ELF-1 (cell line): ENCODE measurements at regions not wholly inside any gene's neighbourhood (a gene's known extent, or its start where the extent isn't known, plus 50 kb on each side); places are given as distances from the start of the nearest gene placed in this dataset.
A peak's percentile ranks its signal among the peaks of the same experiment; 100 is the strongest.

Source experiments
- DNase-seq: peaks from one replicate; pipeline ENCODE4 v3.0.0-alpha.2; 2016; ENCODE audit warnings: low read depth, low spot score

DNA sequence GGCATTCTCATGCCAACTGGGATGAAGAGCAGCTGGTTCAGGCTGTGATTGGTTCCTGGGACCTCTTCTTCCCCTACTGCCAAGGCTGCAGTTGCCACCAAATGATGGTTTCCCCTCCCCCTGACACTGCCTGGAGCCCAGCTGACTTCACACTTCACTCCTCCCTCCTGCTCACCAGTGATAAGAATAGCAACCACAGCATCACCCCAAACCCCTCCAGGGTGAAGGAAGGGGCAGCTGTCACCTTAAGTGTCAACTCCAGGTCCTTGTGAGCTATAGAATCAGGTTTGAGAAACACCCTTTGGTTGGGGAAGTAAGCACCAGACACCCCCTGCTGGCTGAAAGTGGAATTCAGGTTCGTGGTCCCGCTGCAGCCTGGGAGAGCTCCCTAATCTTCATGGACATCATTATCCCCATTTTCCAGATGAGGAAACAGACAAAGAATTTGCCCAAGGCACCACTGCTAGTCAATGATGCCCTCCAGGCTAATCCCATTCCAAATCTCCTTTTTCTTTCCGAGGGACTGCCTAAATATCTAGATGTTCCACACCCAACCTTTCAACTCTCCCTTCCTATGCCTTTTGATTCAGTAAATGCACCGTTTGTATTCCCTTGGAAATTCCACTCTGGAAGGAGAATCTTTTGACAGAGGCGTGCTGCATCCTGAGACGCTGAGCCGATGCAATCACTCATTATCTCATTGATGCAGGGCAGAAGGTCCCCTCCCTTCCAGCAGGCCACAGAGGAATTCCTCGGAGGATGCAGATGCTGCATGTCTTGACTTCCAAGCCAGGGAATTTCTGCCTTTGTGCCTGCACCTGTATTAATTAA is 50.6 kb upstream of the UQCRFS1 start:
- peak; percentile 87 for DNase-seq

GRCh38 chr19:29264897-29265296 is 51.9 kb upstream of the UQCRFS1 start:
- no peak for DNase-seq

DNA sequence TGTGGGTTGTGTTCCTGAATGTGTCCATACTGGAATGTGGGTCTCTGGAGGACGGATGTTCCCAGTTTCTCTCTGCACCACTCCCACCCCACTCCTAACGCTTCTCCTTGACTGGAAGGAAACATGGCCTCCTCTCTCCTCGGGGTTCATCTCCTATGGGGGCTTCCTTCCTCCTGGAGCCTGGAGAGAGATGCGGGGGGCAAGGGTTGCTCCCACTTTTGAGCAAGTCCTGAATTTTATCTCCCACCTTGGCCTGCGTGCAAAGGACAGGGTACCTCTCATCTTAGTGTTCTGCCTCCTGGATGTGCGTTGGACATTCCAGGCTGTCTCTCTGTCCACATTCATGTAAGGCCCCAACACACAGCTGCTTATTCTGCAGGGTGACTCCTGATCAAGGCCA is 52.5 kb upstream of the UQCRFS1 start:
- no peak for DNase-seq

DNA sequence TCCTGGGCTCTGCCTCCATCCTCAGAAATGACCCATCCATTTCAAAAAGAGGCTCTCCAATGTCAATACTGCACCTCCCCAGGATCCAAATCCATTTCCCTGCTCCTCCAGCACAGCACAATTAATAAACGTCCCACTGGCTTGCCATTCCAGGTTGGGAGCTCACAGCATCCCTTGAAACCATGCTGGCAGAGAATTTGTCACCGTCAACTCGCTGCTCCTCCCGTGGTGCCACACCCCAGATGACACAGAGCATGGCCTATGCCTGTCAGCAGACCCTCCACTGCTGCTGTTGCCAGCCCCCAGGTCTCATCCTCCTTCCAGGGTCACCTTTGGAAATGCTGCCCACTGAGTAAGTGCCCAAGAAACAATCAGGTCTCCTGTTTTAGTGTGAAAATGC is 53.0 kb upstream of the UQCRFS1 start:
- DNase-seq: no peak

DNA sequence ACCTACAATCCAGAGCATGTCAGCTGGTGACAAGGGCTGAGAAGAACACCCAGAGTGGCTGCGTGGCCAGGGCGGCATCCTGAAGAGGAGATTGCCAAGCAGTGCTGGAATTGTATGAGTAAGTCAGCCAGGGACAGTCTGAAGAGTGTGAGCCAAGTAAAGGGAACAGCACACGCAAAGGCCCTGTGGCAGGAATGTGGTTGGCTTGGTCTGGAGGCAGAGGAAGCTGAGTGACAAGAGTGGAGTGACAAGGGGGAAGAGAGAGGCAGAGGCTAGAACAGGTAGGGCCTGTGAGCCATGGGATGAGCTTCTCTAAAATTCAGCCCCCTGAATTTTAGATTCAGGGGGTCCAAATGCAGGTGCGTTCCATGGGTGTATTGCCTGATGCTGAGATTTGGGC is 53.7 kb upstream of the UQCRFS1 start:
- DNase-seq: no peak

DNA sequence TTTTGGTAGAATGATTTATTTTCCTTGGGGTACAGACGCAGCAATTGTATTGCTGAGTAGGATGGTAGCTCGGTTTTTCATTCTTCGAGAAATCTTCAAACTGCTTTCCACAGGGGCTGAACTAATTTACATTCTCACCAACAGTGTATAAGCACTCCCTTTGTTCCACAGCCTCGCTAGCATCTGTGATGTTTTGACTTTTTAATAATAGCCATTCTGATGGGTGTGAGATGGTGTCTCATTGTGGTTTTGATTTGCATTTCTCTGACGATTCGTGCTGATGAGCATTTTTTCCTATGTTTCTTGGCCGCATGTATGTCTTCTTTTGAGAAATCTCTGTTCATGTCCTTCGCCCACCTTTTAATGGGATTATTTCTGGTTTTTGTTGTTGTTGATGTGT is 54.8 kb upstream of the UQCRFS1 start:
- no peak for DNase-seq

- DNase-seq: no peak
Observed at GRCh38 chr19:29268103-29268502, 55.2 kb upstream of the UQCRFS1 start.

DNA sequence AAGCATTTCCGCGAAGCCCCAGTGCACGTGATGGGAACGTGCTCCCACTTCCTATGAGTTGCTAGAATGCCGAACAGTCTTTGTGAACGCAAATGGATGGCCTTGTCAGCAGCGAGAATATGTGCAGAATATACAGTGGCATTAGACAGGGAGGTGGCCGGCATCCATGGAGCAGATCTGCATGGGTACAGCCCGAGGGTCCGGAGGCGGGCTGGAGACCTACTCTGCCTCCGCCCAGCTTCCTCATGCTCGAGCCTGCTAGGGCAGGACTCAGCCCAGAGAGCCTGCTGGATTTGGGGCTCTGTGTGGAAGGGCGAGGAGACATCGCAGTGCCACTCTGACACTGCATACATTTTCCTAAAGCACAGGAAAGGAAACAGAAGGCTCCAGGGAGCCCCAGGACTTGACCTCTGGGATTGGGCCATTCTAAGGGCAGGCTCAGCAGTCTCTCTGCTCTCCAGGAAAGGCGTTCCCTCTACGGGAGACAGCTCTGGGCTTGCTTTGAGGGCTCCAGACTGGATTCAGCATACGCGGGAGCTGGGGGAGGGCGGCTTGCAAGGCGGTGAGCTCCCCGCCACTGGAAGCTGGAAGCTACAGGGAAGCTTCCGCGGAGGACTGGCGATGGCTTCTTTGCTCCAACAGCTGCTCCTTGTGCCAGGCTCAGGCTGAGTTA is 55.9 kb upstream of the UQCRFS1 start:
- no peak for DNase-seq

DNA sequence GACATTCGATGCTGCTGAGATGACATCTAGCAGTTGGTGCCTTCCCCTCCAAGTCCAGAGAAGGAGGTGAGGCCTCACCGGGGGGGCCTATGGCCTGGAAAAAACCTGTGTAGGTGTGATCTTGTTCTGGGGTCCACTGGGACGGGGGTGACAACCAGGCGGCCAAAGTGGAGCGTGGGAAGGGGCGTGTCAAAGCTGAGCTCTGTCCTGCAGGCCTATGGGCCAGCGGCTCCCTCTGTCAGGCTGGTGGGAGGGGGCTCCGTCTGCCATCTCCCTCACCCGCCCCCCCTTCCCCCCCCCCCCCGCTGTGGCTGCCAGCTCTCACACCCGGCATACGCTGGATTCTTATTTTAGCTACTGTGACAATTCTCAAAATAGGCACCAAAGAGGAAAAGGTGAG is 56.7 kb upstream of the UQCRFS1 start:
- DNase-seq: no peak

- DNase-seq: no peak
Observed at GRCh38 chr19:29271341-29271740, 58.4 kb upstream of the UQCRFS1 start.

- DNase-seq: no peak
Observed at GRCh38 chr19:29271911-29272310, 59.0 kb upstream of the UQCRFS1 start.

- no peak for DNase-seq
Observed at GRCh38 chr19:29273000-29273640, 60.2 kb upstream of the UQCRFS1 start.

DNA sequence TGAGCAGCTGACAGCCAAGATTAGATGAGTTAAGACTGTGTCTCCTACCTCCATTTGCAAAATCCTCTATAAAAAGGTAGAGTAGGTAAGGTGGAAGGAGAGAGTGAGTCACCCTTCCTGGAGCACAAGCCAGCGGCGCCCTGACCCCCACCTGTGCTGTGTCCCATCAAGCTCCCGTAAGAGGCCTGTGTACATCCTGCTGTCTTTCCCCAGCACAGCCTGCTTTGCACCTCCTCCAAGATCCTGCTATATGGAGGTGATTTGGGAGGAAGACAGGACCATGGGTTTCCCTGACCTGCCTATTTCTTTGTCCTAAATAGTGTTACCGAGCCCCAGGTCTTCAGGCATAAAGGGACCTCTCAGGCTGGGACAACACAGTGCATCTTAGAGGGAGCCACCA is 62.3 kb upstream of the UQCRFS1 start:
- DNase-seq: no peak

DNA sequence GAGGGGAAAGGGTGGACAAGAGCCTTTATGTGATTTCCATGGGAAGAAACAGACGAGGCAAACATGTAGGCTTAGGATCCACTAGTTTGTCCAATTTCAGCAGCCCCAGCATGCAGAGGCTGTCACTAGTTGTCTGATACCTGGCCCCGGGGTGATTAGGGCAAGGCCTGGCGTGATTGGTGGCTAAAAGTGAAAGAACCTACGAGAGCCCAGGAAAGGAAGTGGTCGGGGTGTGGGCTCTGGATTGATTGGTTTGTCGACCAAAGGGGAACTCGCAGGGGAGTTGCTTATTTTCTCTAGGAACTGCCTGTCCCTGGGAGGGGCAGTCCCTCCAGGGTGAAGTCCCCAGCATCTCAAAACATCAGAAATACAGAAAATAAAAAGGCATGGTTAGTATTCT is 64.2 kb upstream of the UQCRFS1 start:
- DNase-seq: peak; percentile 65

DNA sequence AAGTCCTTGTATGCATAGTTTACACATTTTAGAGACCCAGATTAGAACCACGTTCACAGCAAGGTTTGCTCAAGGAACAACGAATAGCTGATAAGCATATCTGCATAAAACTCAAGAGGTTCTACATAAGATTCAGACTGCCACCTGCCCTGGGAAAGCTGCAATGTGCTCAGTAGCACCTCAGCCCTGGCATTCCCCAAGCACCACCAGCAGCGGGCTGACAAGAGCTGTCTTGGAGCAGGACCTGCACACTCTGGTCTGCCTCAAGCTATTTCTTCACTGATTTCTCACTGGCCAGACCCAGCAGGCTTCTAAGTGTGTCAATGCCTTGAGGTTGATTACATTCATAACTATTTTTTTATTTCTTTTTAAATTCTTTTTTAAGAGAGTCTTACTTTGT is 65.8 kb upstream of the UQCRFS1 start:
- DNase-seq: no peak

DNA sequence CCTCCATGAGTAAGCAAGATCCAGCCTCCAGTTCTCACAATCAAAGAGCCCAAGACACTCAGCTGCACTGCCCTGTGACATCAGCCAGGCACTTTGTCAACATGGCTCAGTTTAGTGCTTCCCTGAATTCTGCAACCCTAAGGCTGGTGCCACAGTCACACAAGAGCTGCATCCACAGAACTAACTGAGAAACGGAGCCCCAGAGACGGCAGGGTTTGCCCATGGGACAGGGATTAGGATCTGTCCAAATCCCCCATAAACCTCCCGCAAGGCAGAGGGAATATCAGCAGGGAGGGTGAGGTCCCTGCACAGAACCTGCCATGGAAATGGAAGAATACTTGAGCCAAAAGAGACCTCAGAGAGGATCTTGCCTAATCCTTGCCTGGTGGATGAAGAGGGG is 70.4 kb upstream of the UQCRFS1 start:
- DNase-seq: no peak

- DNase-seq: no peak
Observed at GRCh38 chr19:29285187-29285687, 72.3 kb upstream of the UQCRFS1 start.

DNA sequence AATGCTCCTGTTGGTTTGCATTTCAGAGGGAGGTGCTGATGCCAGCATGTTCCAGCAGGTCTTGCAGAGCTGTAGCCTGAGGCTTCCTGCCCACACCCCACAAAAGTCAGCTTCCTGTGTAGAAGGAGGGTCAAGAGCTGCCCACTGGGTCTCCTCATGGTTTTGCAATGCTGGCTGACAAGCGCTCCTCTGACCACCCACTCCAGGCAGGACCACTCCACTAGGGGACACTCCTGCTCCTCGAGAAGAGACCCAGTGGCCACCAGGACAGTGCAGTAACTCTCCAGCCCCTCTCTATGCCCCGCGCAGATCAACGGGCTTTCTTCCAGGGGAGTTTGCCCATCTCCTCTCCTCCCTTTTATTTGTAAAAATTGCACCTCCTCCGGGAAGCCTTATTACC is 72.9 kb upstream of the UQCRFS1 start:
- peak; percentile 71 for DNase-seq

DNA sequence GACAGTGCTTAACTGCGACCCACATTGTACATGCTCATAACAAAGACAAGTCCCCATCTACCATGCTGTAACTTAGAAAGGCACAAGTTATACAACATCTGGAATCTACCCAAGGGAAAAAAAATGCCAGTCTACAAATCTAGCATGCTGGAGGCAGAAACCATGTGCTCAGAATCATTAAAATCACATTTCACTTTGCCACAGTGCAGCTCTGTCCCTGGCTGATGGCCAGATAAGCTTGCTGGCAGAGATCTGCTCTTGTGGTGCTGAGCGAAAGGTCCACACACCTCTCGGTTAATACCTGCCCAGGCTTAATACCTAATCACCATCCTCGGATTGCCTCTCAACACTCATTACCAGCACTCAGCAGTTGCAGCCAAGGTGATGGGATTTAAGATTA is 74.1 kb upstream of the UQCRFS1 start:
- no peak for DNase-seq

- DNase-seq: no peak
Observed at GRCh38 chr19:29288256-29288655, 75.3 kb upstream of the UQCRFS1 start.

GRCh38 chr19:29289020-29289419 is 76.1 kb upstream of the UQCRFS1 start:
- DNase-seq: no peak

DNA sequence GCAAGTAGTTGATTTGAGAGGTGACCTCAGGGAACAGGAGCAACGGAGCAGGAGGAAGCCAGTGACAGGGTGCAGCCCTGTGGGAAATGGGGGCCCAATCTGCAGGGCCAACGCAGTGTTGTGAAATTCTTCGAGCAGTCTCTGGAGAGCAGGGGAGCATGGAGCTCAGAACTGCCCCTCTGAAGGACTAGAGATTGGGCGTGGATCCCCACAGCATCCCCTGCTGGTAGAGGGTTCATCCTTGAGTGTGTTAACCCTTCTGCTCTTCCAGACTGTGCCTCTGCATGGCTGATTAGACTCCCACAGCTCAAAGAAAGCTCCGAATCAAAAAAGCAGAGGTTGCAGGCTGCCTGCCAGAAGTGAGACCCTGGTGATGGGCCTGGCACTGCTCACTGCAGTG is 77.9 kb upstream of the UQCRFS1 start:
- DNase-seq: no peak

DNA sequence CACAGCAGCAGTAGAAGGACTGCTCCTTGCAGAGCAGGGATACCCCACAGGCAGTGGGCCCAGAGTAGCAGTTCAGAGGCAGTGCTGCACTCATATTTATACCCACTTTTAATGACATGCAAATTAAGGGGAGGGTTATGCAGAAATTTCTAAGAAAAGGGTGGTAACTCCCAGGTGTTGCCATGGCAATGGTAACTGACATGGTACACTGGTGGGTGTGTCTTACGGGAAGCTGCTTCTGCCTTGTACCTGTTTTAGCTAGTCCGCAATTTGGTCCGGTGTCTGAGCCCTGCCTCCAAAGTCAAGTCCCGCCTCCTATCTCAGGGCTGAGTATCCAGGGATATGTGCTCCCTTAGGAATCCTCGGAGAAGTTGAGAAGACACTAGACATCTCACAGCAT is 79.2 kb upstream of the UQCRFS1 start:
- DNase-seq: no peak
